Osteoblast (primary cell): ENCODE measurements at regions not wholly inside any gene's neighbourhood (a gene's known extent, or its start where the extent isn't known, plus 50 kb on each side); places are given as distances from the start of the nearest gene placed in this dataset.

Source experiments
- DNase-seq: peaks from one replicate; pipeline ENCODE4 v3.0.0; 2011; ENCODE audit warnings: low spot score, mixed read lengths; ENCODE audit not compliant: insufficient read length; ENCODE audit errors: missing footprints
- H2AFZ ChIP-seq: 2 replicates; pipeline ENCODE4 v1.6.0; 2011; ENCODE audit warnings: mild to moderate bottlenecking, low read length
- H3K27ac ChIP-seq: 2 replicates; pipeline ENCODE4 v1.5.1; 2011; ENCODE audit warnings: mild to moderate bottlenecking, low read depth, low read length, moderate library complexity
- H3K27me3 ChIP-seq: 2 replicates; pipeline ENCODE4 v1.6.0; 2012; ENCODE audit warnings: mild to moderate bottlenecking, control low read depth, inconsistent platforms, low read length, moderate library complexity; ENCODE audit not compliant: insufficient read depth
- H3K36me3 ChIP-seq: 2 replicates; pipeline ENCODE4 v1.5.1; 2011; ENCODE audit warnings: mild to moderate bottlenecking, low read length, control low read depth, moderate library complexity; ENCODE audit not compliant: insufficient read depth
- H3K4me1 ChIP-seq: 2 replicates; pipeline ENCODE4 v1.5.1; 2011; ENCODE audit warnings: mild to moderate bottlenecking, low read length, control low read depth, moderate library complexity; ENCODE audit not compliant: insufficient read depth
- H3K4me2 ChIP-seq: 2 replicates; pipeline ENCODE4 v1.6.0; 2011; ENCODE audit warnings: mild to moderate bottlenecking, low read length; ENCODE audit not compliant: insufficient read depth
- H3K4me3 ChIP-seq: fragments of 200-600 bp; sonication (generic); 3 replicates; pipeline ENCODE4 v1.5.1; 2012; ENCODE audit warnings: mild to moderate bottlenecking, low read length, inconsistent platforms; ENCODE audit not compliant: insufficient read depth
- H3K79me2 ChIP-seq: 2 replicates; pipeline ENCODE4 v1.6.0; 2012; ENCODE audit warnings: mild to moderate bottlenecking, low read length, control low read depth, inconsistent platforms; ENCODE audit not compliant: insufficient read depth
- H3K9me3 ChIP-seq: 2 replicates; pipeline ENCODE4 v1.5.1; 2011; ENCODE audit warnings: low read depth, low read length, control low read depth
- H4K20me1 ChIP-seq: 2 replicates; pipeline ENCODE4 v1.6.0; 2012; ENCODE audit warnings: mild to moderate bottlenecking, low read length, control low read depth; ENCODE audit not compliant: insufficient read depth
- TF ChIP-seq, protein P1 (sequence below): IDR thresholded peaks from 2 replicates; pipeline ENCODE4 v1.5.1; 2011; ENCODE audit warnings: mild to moderate bottlenecking, low read depth, low read length, moderate library complexity; ENCODE audit errors: extremely low read depth

- no peak for DNase-seq
- H2AFZ ChIP-seq = no peak overlapping the region
- H3K27me3 ChIP-seq = peaks cover 6% of the 10 kb centered on the region
- H3K27ac ChIP-seq = no peak overlapping the region
- no peaks in the 10 kb centered on the region for H4K20me1 ChIP-seq
- no peaks in the 10 kb centered on the region for H3K9me3 ChIP-seq
- H3K36me3 ChIP-seq = no peaks in the 10 kb centered on the region
- TF ChIP-seq, protein P1, sequence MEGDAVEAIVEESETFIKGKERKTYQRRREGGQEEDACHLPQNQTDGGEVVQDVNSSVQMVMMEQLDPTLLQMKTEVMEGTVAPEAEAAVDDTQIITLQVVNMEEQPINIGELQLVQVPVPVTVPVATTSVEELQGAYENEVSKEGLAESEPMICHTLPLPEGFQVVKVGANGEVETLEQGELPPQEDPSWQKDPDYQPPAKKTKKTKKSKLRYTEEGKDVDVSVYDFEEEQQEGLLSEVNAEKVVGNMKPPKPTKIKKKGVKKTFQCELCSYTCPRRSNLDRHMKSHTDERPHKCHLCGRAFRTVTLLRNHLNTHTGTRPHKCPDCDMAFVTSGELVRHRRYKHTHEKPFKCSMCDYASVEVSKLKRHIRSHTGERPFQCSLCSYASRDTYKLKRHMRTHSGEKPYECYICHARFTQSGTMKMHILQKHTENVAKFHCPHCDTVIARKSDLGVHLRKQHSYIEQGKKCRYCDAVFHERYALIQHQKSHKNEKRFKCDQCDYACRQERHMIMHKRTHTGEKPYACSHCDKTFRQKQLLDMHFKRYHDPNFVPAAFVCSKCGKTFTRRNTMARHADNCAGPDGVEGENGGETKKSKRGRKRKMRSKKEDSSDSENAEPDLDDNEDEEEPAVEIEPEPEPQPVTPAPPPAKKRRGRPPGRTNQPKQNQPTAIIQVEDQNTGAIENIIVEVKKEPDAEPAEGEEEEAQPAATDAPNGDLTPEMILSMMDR = no peak
- H3K4me2 ChIP-seq = no peak overlapping the region
- H3K4me3 ChIP-seq = no peak overlapping the region
- H3K79me2 ChIP-seq = no peaks in the 10 kb centered on the region
- H3K4me1 ChIP-seq = no peaks in the 10 kb centered on the region
Observed at GRCh38 chr12:11969437-11970154, 101.1 kb upstream of the BCL2L14 start.

DNA sequence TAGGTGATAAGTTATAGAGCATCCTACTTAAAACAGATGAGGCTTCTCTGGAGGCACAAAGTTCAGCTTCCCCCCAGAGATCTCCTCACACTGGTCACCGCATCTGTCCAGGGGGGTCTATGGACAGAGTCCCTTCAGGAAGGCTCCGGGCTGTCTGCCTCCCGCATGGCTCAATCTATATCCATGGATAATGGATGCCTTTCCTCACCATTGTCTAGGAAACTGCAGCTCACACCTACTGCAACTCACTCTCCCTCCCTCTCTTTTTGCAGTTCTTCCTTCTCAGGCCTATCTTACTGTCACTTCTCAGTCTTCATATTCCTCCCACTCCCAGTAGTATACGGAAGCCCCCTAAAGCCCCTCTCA, 100.6 kb upstream of the BCL2L14 start:
- H3K4me1 ChIP-seq = no peaks in the 10 kb centered on the region
- H4K20me1 ChIP-seq = no peaks in the 10 kb centered on the region
- TF ChIP-seq, protein P1 = no peak
- H3K36me3 ChIP-seq = no peaks in the 10 kb centered on the region
- H3K27ac ChIP-seq = no peak overlapping the region
- no peaks in the 10 kb centered on the region for H3K79me2 ChIP-seq
- H3K4me2 ChIP-seq = no peak overlapping the region
- H3K9me3 ChIP-seq = no peaks in the 10 kb centered on the region
- no peak overlapping the region for H3K4me3 ChIP-seq
- H3K27me3 ChIP-seq = peaks cover 6% of the 10 kb centered on the region
- no peak for DNase-seq
- no peak overlapping the region for H2AFZ ChIP-seq

DNA sequence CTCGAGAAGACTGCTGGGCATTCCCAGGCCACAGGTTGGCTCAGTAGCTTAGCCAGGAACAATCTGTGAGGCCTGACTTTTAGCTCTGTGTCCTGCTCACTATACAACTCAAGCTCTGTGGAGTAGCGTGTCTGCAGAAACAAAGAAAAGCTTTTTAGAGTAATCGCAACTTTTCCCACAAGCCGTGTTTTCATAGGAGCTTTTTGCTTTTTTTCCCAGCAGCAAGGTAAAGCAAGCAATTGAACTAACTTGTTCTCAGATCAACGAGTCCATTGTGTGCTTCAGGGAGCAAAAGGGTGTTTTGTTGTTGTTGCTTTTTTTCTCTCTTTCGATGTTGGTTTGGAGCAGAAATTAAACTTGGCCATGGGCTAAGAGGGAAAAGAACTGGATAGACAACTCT, 97.3 kb upstream of the BCL2L14 start:
- Histone ChIP-seq H3K9me3 (no peaks in the 10 kb centered on the region), H3K79me2 (no peaks in the 10 kb centered on the region), H3K4me3 (no peak overlapping the region), H3K27me3 (peaks cover 6% of the 10 kb centered on the region), H3K4me1 (no peaks in the 10 kb centered on the region), H3K27ac (no peak overlapping the region), H3K4me2 (no peak overlapping the region), H2AFZ (no peak overlapping the region), H3K36me3 (no peaks in the 10 kb centered on the region), H4K20me1 (no peaks in the 10 kb centered on the region)
- no peak for DNase-seq
- TF ChIP-seq, protein P1 = no peak

DNA sequence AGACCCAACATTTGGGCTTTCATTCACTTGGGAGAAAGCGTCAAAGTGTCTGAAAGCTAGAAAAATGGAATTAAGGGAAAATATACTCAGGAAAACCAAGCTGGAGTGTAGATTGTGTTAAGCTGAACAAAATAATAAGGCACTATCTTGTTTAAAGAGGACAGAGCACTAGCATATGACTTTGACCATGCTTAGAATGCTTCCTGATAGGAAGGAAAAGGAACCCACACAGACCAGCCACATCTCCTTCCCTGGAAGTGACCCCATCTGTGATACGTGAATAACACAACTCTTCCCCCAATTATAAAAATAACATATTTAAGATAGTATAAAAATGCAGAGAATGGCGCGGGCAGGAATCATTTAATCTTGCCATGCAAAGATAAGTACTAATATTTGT, 94.7 kb upstream of the BCL2L14 start:
- TF ChIP-seq, protein P1 = no peak
- Histone ChIP-seq H3K4me3 (no peak overlapping the region), H4K20me1 (no peaks in the 10 kb centered on the region), H3K9me3 (no peaks in the 10 kb centered on the region), H3K36me3 (no peaks in the 10 kb centered on the region), H2AFZ (no peak overlapping the region), H3K4me2 (no peak overlapping the region), H3K27ac (no peak overlapping the region), H3K4me1 (peaks cover 7% of the 10 kb centered on the region), H3K79me2 (no peaks in the 10 kb centered on the region), H3K27me3 (peaks cover 6% of the 10 kb centered on the region)
- no peak for DNase-seq
